RWPE2 (cell line): ENCODE measurements at regions not wholly inside any gene's neighbourhood (a gene's known extent, or its start where the extent isn't known, plus 50 kb on each side); places are given as distances from the start of the nearest gene placed in this dataset.

Experiments used
- ATAC-seq: fragments of 200-7000 bp; cut with Tn5 transposase; 3 replicates; pipeline ENCODE4 v1.9.1; 2021; ENCODE audit warnings: low read depth
- DNase-seq: peaks from one replicate; pipeline ENCODE4 v3.0.0-alpha.2; 2020; ENCODE audit warnings: low spot score
- H3K27ac ChIP-seq: fragments of 450-650 bp; 2 replicates; pipeline ENCODE4 v1.5.1; 2017; ENCODE audit warnings: mild to moderate bottlenecking; ENCODE audit not compliant: poor library complexity, severe bottlenecking
- H3K27me3 ChIP-seq: fragments of 250-450 bp; sonication (Bioruptor Pico); 2 replicates; pipeline ENCODE4 v1.5.1; 2021; ENCODE audit warnings: mild to moderate bottlenecking, moderate library complexity; ENCODE audit not compliant: insufficient read depth, poor library complexity, severe bottlenecking
- H3K36me3 ChIP-seq: fragments of 250-450 bp; sonication (Bioruptor Pico); 2 replicates; pipeline ENCODE4 v1.5.1; 2020; ENCODE audit warnings: low read depth, mild to moderate bottlenecking, moderate library complexity
- H3K4me1 ChIP-seq: fragments of 250-450 bp; sonication (Bioruptor Pico); 2 replicates; pipeline ENCODE4 v1.5.1; 2021; ENCODE audit warnings: mild to moderate bottlenecking, moderate library complexity; ENCODE audit not compliant: insufficient read depth, poor library complexity, severe bottlenecking
- H3K4me3 ChIP-seq: fragments of 250-450 bp; sonication (Bioruptor Pico); 2 replicates; pipeline ENCODE4 v1.5.1; 2021; ENCODE audit warnings: mild to moderate bottlenecking, moderate library complexity; ENCODE audit not compliant: severe bottlenecking
- H3K9me3 ChIP-seq: fragments of 250-450 bp; sonication (Bioruptor Pico); 2 replicates; pipeline ENCODE4 v1.5.1; 2021; ENCODE audit warnings: mild to moderate bottlenecking, moderate library complexity; ENCODE audit not compliant: severe bottlenecking
- TF ChIP-seq, protein P1 (sequence below): fragments of 450-650 bp; IDR thresholded peaks from one replicate; pipeline ENCODE4 v1.5.1; 2017; ENCODE audit warnings: mild to moderate bottlenecking, moderate library complexity; ENCODE audit not compliant: poor library complexity, severe bottlenecking

DNA sequence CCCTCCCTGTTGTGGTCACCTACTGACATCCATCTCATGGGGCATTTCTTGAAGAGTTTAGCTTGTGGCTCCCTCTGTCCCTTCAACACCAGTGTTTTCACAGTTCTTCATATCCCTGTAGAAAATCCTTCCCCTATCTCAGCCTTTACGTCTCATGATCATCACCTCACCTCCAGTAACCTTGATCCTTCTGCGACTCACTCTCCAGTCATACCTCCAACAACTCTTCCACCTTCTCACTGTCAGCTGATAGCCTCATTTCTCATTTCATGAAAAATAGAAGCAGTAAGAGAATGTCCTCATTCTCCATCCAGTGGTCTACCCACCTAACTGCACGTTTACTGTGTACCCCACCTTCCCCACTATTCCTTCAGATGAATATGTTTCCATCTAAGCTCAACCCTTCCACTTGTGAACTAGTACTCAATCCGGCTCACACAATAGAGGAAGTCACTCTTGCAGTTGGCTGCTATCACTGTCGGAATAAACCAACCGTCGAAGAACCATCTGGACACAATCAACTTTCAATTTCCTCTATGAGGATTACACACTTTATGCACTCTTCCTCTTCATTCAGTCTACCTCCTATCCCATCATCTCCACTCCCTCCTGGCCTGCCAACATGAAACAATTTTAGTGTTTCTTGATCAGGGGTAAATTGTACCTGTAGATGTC lies 256.0 kb downstream of the AHR start:
- no peak for DNase-seq
- H3K36me3 ChIP-seq: no peaks in the 10 kb centered on the region
- no peak for ATAC-seq

DNA sequence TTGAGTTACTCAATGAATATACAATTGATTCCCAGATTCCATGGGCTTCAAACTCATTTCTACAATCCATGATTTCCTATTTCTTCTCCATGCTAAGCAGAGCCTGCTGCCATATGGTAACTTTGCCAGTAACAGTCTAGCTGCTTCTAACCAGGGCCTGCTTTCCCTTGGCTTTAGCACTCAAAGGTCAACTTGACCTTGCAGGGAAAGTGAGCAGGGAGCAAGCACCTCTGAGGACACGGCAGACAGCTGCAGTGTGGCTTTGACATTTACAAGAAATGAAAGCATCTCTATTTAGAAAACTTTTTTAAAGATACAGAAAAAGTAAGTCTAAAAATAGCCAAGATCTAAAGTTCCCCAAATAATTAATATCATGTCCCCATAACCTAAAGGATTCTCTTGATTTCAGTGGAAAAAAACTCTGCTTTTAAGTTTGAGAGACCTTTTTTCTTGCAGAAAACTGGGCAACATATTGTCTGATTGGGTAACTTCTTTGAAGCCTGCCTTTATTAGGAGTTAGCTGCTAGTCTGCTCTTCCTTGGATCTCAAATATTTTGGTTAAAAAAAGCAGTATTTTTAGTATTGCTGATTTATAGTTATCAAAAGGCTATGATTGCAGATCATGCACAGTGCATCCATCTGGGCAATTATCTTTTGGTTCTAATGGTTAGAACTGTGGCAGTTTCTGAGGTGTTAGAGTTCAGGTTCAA lies 257.9 kb downstream of the AHR start:
- Histone ChIP-seq H3K27me3 (no peaks in the 10 kb centered on the region), H3K4me1 (peaks cover 46% of the 10 kb centered on the region), H3K9me3 (peaks cover 2% of the 10 kb centered on the region), H3K27ac (peak overlapping the region; percentile 90), H3K36me3 (no peaks in the 10 kb centered on the region), H3K4me3 (no peak overlapping the region)
- TF ChIP-seq, protein P1, sequence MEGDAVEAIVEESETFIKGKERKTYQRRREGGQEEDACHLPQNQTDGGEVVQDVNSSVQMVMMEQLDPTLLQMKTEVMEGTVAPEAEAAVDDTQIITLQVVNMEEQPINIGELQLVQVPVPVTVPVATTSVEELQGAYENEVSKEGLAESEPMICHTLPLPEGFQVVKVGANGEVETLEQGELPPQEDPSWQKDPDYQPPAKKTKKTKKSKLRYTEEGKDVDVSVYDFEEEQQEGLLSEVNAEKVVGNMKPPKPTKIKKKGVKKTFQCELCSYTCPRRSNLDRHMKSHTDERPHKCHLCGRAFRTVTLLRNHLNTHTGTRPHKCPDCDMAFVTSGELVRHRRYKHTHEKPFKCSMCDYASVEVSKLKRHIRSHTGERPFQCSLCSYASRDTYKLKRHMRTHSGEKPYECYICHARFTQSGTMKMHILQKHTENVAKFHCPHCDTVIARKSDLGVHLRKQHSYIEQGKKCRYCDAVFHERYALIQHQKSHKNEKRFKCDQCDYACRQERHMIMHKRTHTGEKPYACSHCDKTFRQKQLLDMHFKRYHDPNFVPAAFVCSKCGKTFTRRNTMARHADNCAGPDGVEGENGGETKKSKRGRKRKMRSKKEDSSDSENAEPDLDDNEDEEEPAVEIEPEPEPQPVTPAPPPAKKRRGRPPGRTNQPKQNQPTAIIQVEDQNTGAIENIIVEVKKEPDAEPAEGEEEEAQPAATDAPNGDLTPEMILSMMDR: no peak
- DNase-seq: no peak
- ATAC-seq: no peak

More for the DNA sequence above, 256.0 kb downstream of the AHR start:
- no peaks in the 10 kb centered on the region for H3K27me3 ChIP-seq
- peaks cover 2% of the 10 kb centered on the region for H3K9me3 ChIP-seq
- TF ChIP-seq, protein P1: no peak
- H3K4me3 ChIP-seq: no peak overlapping the region
- peaks cover 27% of the 10 kb centered on the region for H3K4me1 ChIP-seq
- H3K27ac ChIP-seq: no peak overlapping the region

DNA sequence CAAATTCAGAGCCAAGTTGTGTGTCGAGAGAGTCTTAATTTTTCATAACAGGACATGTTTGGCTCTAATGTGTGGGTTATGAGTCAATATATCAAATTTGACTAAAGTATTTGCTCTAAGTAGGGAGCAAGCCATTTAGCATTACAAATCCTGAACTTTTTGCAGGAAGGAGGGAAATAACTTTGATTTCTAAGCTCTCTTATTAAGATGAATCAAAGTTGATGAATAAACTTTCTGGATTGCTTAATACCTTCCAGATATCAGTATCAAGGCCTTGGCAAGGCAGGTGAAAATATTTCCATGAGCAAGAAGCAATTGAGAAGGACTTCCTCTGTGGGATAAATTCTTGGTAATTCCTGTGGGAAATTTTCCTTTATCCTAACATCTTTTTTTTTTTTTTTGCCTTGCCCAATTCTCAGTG lies 258.8 kb downstream of the AHR start:
- Histone ChIP-seq H3K9me3 (no peaks in the 10 kb centered on the region), H3K36me3 (no peaks in the 10 kb centered on the region), H3K27me3 (no peaks in the 10 kb centered on the region), H3K27ac (peak overlapping the region; percentile 90), H3K4me1 (peaks cover 49% of the 10 kb centered on the region), H3K4me3 (no peak overlapping the region)
- TF ChIP-seq, protein P1: no peak
- peak; percentile 21 for ATAC-seq
- no peak for DNase-seq

DNA sequence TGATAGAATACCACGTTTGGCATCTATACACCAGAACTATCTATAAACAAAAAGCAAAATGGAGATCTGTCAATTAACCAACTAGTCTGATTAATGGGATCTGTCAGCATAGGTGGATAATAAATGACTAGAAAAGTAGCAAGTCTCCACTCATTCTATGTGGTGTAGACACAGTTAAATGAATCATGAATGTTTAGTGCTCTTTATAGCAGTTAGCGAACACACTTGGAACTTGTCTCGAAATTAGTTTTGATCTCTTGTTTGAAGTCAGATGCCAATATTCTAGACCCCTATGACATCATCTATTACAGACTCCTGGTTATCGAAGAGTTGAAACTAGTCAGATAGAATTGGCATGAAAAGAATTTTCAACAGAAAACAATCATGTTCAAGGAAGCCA lies 259.7 kb downstream of the AHR start:
- H3K27ac ChIP-seq: peak overlapping the region; percentile 90

More for the DNA sequence above, 259.7 kb downstream of the AHR start:
- Histone ChIP-seq H3K4me1 (peaks cover 49% of the 10 kb centered on the region), H3K27me3 (no peaks in the 10 kb centered on the region), H3K36me3 (no peaks in the 10 kb centered on the region), H3K9me3 (no peaks in the 10 kb centered on the region), H3K4me3 (no peak overlapping the region)
- TF ChIP-seq, protein P1: no peak
- no peak for DNase-seq
- peak; percentile 1; the same call in 1 of the 3 replicates for ATAC-seq
